Astrocyte (in vitro differentiated cells and primary cell): ENCODE measurements at regions not wholly inside any gene's neighbourhood (a gene's known extent, or its start where the extent isn't known, plus 50 kb on each side); places are given as distances from the start of the nearest gene placed in this dataset.

ENCODE experiments used
- CTCF ChIP-seq: IDR thresholded peaks from 2 replicates; pipeline ENCODE4 v1.5.1; 2011; ENCODE audit warnings: low read depth, mild to moderate bottlenecking, inconsistent platforms, low read length, moderate library complexity; ENCODE audit not compliant: insufficient read depth
- EZH2 ChIP-seq: IDR thresholded peaks from 2 replicates; pipeline ENCODE4 v1.6.1; 2012; ENCODE audit warnings: mild to moderate bottlenecking, low read length, inconsistent platforms; ENCODE audit not compliant: insufficient read depth

DNA sequence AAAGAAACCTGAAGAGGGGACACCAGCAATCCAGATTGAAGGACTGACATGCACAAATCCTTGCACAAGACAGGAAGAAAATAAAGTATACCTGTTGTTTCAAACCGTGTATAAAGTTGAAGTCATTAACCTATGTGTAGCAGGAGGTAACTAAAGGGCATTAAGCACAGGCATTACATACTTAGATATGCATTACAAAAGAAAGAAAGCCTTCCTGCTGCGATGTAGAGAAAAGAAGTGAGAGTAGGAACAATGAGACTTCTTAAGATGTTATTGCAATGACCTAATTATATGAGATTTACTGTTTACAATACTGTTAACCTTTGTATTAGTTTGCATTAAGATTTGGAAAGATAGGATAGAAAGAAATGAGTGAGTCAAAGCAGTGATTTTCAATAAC is 308.9 kb upstream of the PTPRD start:
- TF ChIP-seq CTCF (no peak), EZH2 (no peak)
